Fibroblast of mammary gland (primary cell): ENCODE measurements at regions not wholly inside any gene's neighbourhood (a gene's known extent, or its start where the extent isn't known, plus 50 kb on each side); places are given as distances from the start of the nearest gene placed in this dataset.

Source experiments
- DNase-seq: peaks from one replicate; pipeline ENCODE4 v3.0.0-alpha.2; 2010; ENCODE audit warnings: low read depth
- H3K4me3 ChIP-seq: 2 replicates; pipeline ENCODE4 v1.5.1; 2011; ENCODE audit warnings: low read depth, mild to moderate bottlenecking, low read length, moderate library complexity; ENCODE audit not compliant: control insufficient read depth
- TF ChIP-seq, protein P1 (sequence below): conservative IDR thresholded peaks from 2 replicates; pipeline ENCODE4 v1.5.1; 2011; ENCODE audit warnings: low read depth, low read length, inconsistent platforms; ENCODE audit not compliant: control insufficient read depth, insufficient read depth

DNA sequence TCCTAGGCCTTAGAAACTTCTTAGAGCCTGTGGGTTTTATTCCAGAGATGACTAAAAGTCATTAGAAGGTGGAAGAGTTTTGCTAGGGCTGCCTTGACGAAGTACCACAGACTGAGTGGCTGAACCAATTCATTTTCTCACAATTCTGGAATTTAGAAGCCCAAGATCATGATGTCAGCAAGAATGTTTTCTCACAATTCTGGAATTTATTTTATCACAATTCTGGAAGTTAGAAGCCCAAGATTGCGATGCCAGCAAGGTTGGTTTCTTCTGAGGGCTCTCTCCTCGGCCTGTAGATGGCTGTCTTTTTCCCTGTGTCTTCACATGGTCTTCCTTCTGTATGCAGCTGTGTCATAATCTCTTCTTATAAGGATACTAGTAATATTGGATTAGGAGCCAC is 672.9 kb upstream of the MARCKS start:
- no peak overlapping the region for H3K4me3 ChIP-seq
- TF ChIP-seq, protein P1, sequence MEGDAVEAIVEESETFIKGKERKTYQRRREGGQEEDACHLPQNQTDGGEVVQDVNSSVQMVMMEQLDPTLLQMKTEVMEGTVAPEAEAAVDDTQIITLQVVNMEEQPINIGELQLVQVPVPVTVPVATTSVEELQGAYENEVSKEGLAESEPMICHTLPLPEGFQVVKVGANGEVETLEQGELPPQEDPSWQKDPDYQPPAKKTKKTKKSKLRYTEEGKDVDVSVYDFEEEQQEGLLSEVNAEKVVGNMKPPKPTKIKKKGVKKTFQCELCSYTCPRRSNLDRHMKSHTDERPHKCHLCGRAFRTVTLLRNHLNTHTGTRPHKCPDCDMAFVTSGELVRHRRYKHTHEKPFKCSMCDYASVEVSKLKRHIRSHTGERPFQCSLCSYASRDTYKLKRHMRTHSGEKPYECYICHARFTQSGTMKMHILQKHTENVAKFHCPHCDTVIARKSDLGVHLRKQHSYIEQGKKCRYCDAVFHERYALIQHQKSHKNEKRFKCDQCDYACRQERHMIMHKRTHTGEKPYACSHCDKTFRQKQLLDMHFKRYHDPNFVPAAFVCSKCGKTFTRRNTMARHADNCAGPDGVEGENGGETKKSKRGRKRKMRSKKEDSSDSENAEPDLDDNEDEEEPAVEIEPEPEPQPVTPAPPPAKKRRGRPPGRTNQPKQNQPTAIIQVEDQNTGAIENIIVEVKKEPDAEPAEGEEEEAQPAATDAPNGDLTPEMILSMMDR: peak; percentile 5
- peak; percentile 78 for DNase-seq

DNA sequence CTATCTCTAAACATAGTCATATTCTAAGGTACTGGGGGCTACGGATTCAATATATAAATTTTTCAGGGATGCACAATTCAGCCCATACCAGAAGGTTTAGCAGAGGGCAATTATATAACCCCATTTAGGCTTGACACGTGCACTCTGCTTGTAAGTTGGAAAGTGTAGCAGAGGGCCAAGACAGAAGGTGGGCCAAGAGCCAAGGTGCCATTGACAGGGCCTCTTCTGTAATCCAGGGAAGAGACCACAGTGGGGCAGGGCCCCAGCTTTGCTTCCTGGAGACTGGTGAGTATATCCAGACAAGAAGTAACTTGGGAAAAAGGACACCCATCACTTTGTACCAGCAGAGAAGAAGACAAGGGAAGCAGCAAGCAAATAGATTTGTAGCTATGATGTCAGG is 672.4 kb upstream of the MARCKS start:
- DNase-seq: no peak
- H3K4me3 ChIP-seq: no peak overlapping the region
- TF ChIP-seq, protein P1: no peak

DNA sequence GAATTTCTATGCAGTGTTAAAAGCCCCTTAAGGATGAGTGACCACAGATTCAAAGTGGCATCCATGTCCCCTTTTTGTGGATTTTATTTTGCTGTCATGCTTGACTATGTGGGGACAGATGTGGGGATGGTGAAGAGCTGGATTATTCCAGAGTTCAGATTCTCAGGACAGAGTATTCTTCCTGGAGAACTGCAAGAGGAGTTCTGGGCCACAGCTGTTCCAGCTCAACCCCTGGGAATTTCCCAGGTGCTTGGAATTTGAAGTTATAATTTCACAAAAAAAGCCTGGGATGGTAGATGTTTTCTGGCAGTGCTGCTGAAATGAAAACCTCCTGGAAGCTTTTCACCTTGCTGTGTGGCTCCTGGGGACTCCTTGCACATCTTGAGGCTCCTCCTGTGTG is 671.8 kb upstream of the MARCKS start:
- H3K4me3 ChIP-seq: no peak overlapping the region
- TF ChIP-seq, protein P1: no peak
- no peak for DNase-seq

DNA sequence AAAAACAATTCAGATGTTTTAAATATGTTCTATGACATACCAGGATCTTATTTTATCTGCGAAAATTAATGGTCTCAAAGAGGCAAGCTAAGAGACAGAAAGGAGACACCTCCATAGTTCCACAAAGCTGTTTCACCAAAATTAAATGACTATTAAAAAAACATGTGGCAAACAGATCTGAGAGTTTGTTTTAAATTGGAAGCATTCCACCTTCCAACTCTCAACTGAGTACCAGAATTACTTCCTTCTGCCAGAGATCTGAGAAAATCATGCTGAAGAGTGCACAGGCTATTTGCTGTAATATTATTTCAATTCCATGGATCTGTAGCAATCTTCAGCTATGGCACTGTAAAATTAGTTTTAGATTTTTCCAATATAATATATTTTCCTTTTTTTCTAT is 669.5 kb upstream of the MARCKS start:
- TF ChIP-seq, protein P1: no peak
- H3K4me3 ChIP-seq: no peak overlapping the region
- peak; percentile 18 for DNase-seq

DNA sequence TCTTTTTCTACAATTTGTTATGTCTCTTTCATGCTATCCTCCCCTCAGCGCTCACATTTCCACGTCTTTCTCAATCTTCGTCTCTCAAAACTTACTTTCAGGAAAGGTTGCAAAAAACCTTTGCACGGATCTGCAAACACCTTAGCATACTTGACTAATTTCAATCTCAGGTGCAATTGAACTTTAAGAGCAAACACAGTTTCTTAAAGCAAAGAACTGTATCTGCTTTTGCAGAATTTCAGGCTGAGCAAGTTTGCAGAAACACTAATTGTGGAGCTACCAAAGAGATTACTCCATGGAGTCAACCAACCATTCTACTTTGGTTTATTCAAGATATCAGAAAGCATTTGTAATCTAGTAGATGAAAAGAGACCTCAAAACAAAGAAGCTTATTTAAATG is 668.2 kb upstream of the MARCKS start:
- no peak for DNase-seq
- TF ChIP-seq, protein P1: no peak
- no peak overlapping the region for H3K4me3 ChIP-seq

DNA sequence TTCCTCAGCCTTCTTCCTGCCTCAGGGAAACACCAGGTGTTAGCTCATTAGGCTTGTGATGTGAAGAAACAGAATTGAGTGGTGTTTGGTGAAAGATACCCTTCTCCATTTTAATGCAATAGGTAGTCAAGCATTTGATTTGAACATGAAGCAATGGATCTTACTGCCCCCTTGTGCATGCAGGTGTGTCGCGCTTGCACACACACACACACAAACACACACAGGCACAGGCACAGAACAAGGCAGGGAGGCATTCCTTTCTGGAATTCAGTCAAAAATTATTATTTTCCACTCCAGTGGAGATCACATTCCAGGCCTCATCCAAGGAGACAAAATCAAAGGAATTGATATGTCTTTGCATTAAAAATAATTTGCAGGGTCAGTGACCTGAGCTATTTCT is 667.0 kb upstream of the MARCKS start:
- no peak overlapping the region for H3K4me3 ChIP-seq
- DNase-seq: peak; percentile 23
- TF ChIP-seq, protein P1: peak; percentile 27

DNA sequence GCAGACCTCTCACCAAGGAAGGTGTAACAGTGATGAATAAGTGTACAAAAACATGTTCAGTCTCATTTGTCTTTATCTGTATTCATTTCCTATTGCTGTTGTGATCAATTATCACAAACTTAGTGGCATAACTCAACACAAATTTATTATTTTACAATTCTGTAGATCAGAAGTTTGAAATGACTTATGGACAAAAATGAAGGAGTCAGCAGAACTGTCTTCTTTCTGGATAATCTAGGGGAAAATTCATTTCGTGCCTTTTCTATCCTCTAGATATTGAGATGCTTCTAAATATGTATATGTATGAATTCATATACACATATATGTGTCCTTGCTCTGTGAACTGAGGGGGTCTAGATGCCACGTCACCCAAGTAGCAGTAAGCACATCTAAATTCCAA is 663.1 kb upstream of the MARCKS start:
- TF ChIP-seq, protein P1: no peak
- DNase-seq: no peak
- no peak overlapping the region for H3K4me3 ChIP-seq
